Stimulated activated CD8-positive, alpha-beta memory T cell treated with anti-CD3 and anti-CD28 coated beads, Interleukin-4, amount 100 ng/mL, for 48 hours (primary cell): ENCODE measurements at regions not wholly inside any gene's neighbourhood (a gene's known extent, or its start where the extent isn't known, plus 50 kb on each side); places are given as distances from the start of the nearest gene placed in this dataset.
A peak's percentile ranks its signal among the peaks of the same experiment; 100 is the strongest.
"Not testable (repeated sequence)": the region's sequence is repeated elsewhere in the genome, so short reads cannot be mapped to it uniquely, and the experiment has no call there.

Experiments
- DNase-seq: peaks from one replicate; pipeline ENCODE4 v3.0.0-alpha.2; 2020

GRCh38 chr20:1845163-1845523 lies 50.1 kb upstream of the SIRPA start:
- DNase-seq, result no peak

- peak; percentile 55 for DNase-seq
These were observed 50.7 kb upstream of the SIRPA start for GRCh38 chr20:1844325-1845162.

- DNase-seq, result no peak
These were observed 52.9 kb upstream of the SIRPA start for GRCh38 chr20:1842281-1842680.

- no peak for DNase-seq
These were observed 53.6 kb upstream of the SIRPA start for GRCh38 chr20:1841554-1842140.

GRCh38 chr20:1840817-1841553 lies 54.2 kb upstream of the SIRPA start:
- DNase-seq, result no peak

- not testable (repeated sequence) for DNase-seq
These were observed 55.6 kb upstream of the SIRPA start for GRCh38 chr20:1839376-1840317.

- no peak for DNase-seq
These were observed 56.5 kb upstream of the SIRPA start for GRCh38 chr20:1838556-1839279.

- DNase-seq, result no peak
These were observed 59.8 kb upstream of the SIRPA start for GRCh38 chr20:1835186-1836035.

- DNase-seq, result no peak
These were observed 61.2 kb upstream of the SIRPA start for GRCh38 chr20:1833728-1834726.

- no peak for DNase-seq
These were observed 62.0 kb upstream of the SIRPA start for GRCh38 chr20:1833216-1833615.

GRCh38 chr20:1832634-1833033 lies 62.6 kb upstream of the SIRPA start:
- no peak for DNase-seq

- no peak for DNase-seq
These were observed 63.6 kb upstream of the SIRPA start for GRCh38 chr20:1831606-1832005.

GRCh38 chr20:1831096-1831495 lies 64.1 kb upstream of the SIRPA start:
- DNase-seq, result no peak

- no peak for DNase-seq
These were observed 65.0 kb upstream of the SIRPA start for GRCh38 chr20:1830240-1830639.

GRCh38 chr20:1829531-1829930 lies 65.7 kb upstream of the SIRPA start:
- no peak for DNase-seq

GRCh38 chr20:1828786-1829131 lies 66.4 kb upstream of the SIRPA start:
- DNase-seq, result no peak

GRCh38 chr20:1827974-1828785 lies 67.0 kb upstream of the SIRPA start:
- no peak for DNase-seq

- no peak for DNase-seq
These were observed 67.7 kb upstream of the SIRPA start for GRCh38 chr20:1827510-1827973.

GRCh38 chr20:1825938-1826445 lies 69.2 kb upstream of the SIRPA start:
- DNase-seq, result no peak
